SK-N-SH (cell line): ENCODE measurements at regions not wholly inside any gene's neighbourhood (a gene's known extent, or its start where the extent isn't known, plus 50 kb on each side); places are given as distances from the start of the nearest gene placed in this dataset.

Experiments
- CTCF ChIA-PET: fragments of 300-600, 350-600 bp; formaldehyde crosslinking; extraction: SDS; loops from one replicate; lab custom pipeline; 2021; lab: Yijun Ruan, JAX
- POLR2A ChIA-PET: fragments of 350-600 bp; sonication (Branson Sonifier 250); formaldehyde crosslinking; extraction: SDS; loops from one replicate; lab custom pipeline; 2020; ENCODE audit warnings: antibody characterized with exemption, inconsistent platforms; lab: Yijun Ruan, JAX
- DNase-seq: peaks from one replicate; pipeline ENCODE4 v3.0.0; 2012
- H2AFZ ChIP-seq: fragments of 200-600 bp; sonication (generic); 2 replicates; pipeline ENCODE4 v1.8.1; 2016; ENCODE audit warnings: antibody characterized with exemption, mild to moderate bottlenecking, low read depth
- H3F3A ChIP-seq: fragments of 200-600 bp; sonication (generic); replicated peaks from 2 replicates; pipeline ENCODE3; 2016; ENCODE audit warnings: antibody characterized with exemption, mild to moderate bottlenecking; ENCODE audit not compliant: insufficient read depth
- H3K27ac ChIP-seq, 2 experiments: fragments of 200-500 bp in 1 of 2; fragments of 200-600 bp in 1 of 2; sonication (Bioruptor generic) in 1 of 2; sonication (generic), shearing (Covaris generic) in 1 of 2; 2 replicates each; pipeline versions ENCODE4 v1.5.1 to v1.6.1; 2014 to 2016; ENCODE audit warnings: low read depth in 2 of 2, inconsistent platforms in 1 of 2, low read length in 1 of 2, mild to moderate bottlenecking in 1 of 2, mixed read lengths in 1 of 2
- H3K27me3 ChIP-seq: fragments of 200-600 bp; sonication (generic), shearing (Covaris generic); 2 replicates; pipeline ENCODE4 v1.6.1; 2016; ENCODE audit warnings: mixed run types; ENCODE audit not compliant: insufficient read depth
- H3K36me3 ChIP-seq, 2 experiments: fragments of 200-500 bp in 1 of 2; fragments of 200-600 bp in 1 of 2; sonication (Bioruptor generic) in 1 of 2; sonication (generic) in 1 of 2; replicated peaks in 1 of 2; 2 replicates each; pipeline versions ENCODE3 to v1.5.1; 2014 to 2016; ENCODE audit warnings: low read length in 1 of 2, mild to moderate bottlenecking in 1 of 2; ENCODE audit not compliant: insufficient read depth in 2 of 2, control insufficient read depth in 1 of 2
- H3K4me1 ChIP-seq, 2 experiments: fragments of 200-500 bp in 1 of 2; fragments of 200-600 bp in 1 of 2; sonication (Bioruptor generic) in 1 of 2; sonication (generic), shearing (Covaris generic) in 1 of 2; 2 replicates each; pipeline versions ENCODE4 v1.5.1 to v1.6.1; 2014 to 2016; ENCODE audit warnings: low read depth in 1 of 2, low read length in 1 of 2, mixed run types in 1 of 2; ENCODE audit not compliant: insufficient read depth in 2 of 2, control insufficient read depth in 1 of 2
- H3K4me2 ChIP-seq: fragments of 200-600 bp; sonication (generic), shearing (Covaris generic); 2 replicates; pipeline ENCODE4 v1.6.1; 2017; ENCODE audit warnings: mixed run types
- H3K4me3 ChIP-seq, 2 experiments: fragments of 200-500 bp in 1 of 2; fragments of 200-600 bp in 1 of 2; sonication (Bioruptor generic) in 1 of 2; sonication (generic), shearing (Covaris generic) in 1 of 2; 2 replicates each; pipeline versions ENCODE4 v1.5.1 to v1.8.1; 2014 to 2016; ENCODE audit warnings: low read depth in 2 of 2, inconsistent platforms in 1 of 2, low read length in 1 of 2, mild to moderate bottlenecking in 1 of 2, mixed read lengths in 1 of 2, moderate library complexity in 1 of 2
- H3K79me2 ChIP-seq: fragments of 200-600 bp; sonication (generic); 2 replicates; pipeline ENCODE4 v1.8.1; 2017; ENCODE audit warnings: mild to moderate bottlenecking; ENCODE audit not compliant: insufficient read depth
- H3K9ac ChIP-seq: fragments of 200-600 bp; sonication (generic); 2 replicates; pipeline ENCODE4 v1.6.1; 2017; ENCODE audit warnings: mixed run types
- H3K9me2 ChIP-seq: fragments of 200-600 bp; sonication (generic); 2 replicates; pipeline ENCODE4 v1.6.1; 2017; ENCODE audit warnings: mixed run types
- H3K9me3 ChIP-seq: fragments of 200-600 bp; sonication (generic); 2 replicates; pipeline ENCODE4 v1.6.1; 2017; ENCODE audit warnings: mixed run types, mild to moderate bottlenecking, moderate library complexity
- H4K20me1 ChIP-seq: fragments of 200-600 bp; sonication (generic); 2 replicates; pipeline ENCODE4 v1.6.1; 2017; ENCODE audit warnings: mild to moderate bottlenecking, mixed run types; ENCODE audit not compliant: insufficient read depth
- EP300 ChIP-seq, 2 experiments: IDR thresholded peaks; 2 replicates each; pipeline versions ENCODE4 v1.4.0 to v1.6.1; 2012; ENCODE audit warnings: borderline replicate concordance in 1 of 2, low read depth in 1 of 2, low read length in 1 of 2
- FOSL2 ChIP-seq: IDR thresholded peaks from 2 replicates; pipeline ENCODE4 v1.4.0; 2012; ENCODE audit warnings: low read depth, mild to moderate bottlenecking, moderate library complexity, borderline replicate concordance
- GABPA ChIP-seq: IDR thresholded peaks from 2 replicates; pipeline ENCODE4 v1.4.0; 2012; ENCODE audit warnings: low read depth, mild to moderate bottlenecking
- IRF3 ChIP-seq: fragments of 150-350 bp; IDR thresholded peaks from 2 replicates; pipeline ENCODE4 v1.6.1; 2016; ENCODE audit warnings: mild to moderate bottlenecking, low read depth, low read length
- JUND ChIP-seq: IDR thresholded peaks from 2 replicates; pipeline ENCODE4 v1.4.0; 2012
- MXI1 ChIP-seq: IDR thresholded peaks from 2 replicates; pipeline ENCODE4 v1.6.1; 2012; ENCODE audit warnings: mild to moderate bottlenecking, low read depth, low read length, improper control_type of control experiment
- POLR2AphosphoS5 ChIP-seq: IDR thresholded peaks from 2 replicates; pipeline ENCODE4 v1.6.1; 2012; ENCODE audit warnings: low read depth, low read length
- RAD21 ChIP-seq: IDR thresholded peaks from 2 replicates; pipeline ENCODE4 v1.6.1; 2012; ENCODE audit warnings: mild to moderate bottlenecking, low read length
- RCOR1 ChIP-seq: fragments of 150-350 bp; IDR thresholded peaks from 2 replicates; pipeline ENCODE4 v1.6.1; 2017; ENCODE audit warnings: antibody characterized with exemption, low read length
- RFX5 ChIP-seq: IDR thresholded peaks from 2 replicates; pipeline ENCODE4 v1.6.1; 2012; ENCODE audit warnings: mild to moderate bottlenecking, improper control_type of control experiment, low read length
- SMC3 ChIP-seq: IDR thresholded peaks from 2 replicates; pipeline ENCODE4 v1.6.1; 2012; ENCODE audit warnings: low read depth, low read length, improper control_type of control experiment
- TAF1 ChIP-seq: IDR thresholded peaks from 2 replicates; pipeline ENCODE4 v1.6.1; 2012; ENCODE audit warnings: low read depth, mild to moderate bottlenecking, low read length, moderate library complexity, borderline replicate concordance
- TCF12 ChIP-seq: IDR thresholded peaks from 2 replicates; pipeline ENCODE4 v1.4.0; 2012
- TEAD4 ChIP-seq: IDR thresholded peaks from 2 replicates; pipeline ENCODE4 v1.4.0; 2012; ENCODE audit warnings: mild to moderate bottlenecking, borderline replicate concordance; ENCODE audit not compliant: insufficient read depth
- ZBTB33 ChIP-seq: IDR thresholded peaks from 2 replicates; pipeline ENCODE4 v1.4.0; 2012; ENCODE audit warnings: low read depth, borderline replicate concordance
- WGBS: methylation state at CpG from one replicate; pipeline ENCODE4 v1.1.6; 2017; ENCODE audit warnings: low lambda C conversion rate; 5-methylcytosine and 5-hydroxymethylcytosine counted together
- TF ChIP-seq, protein P1 (sequence below): IDR thresholded peaks from 2 replicates; pipeline ENCODE4 v1.6.1; 2012; ENCODE audit warnings: mild to moderate bottlenecking, low read depth, low read length, moderate library complexity

GRCh38 chr5:5650242-5650641 lies 227.8 kb downstream of the ICE1 start:
- no peaks in the 10 kb centered on the region for H3K27me3 ChIP-seq
- H3K9me2 ChIP-seq, result no peaks in the 10 kb centered on the region
- H3K9me3 ChIP-seq, result no peaks in the 10 kb centered on the region
- TF ChIP-seq RFX5 (no peak), ZBTB33 (no peak), JUND (no peak), RCOR1 (no peak), MXI1 (no peak), EP300 (IDR thresholded peaks at IDR 0.05; ENCODE audit: borderline replicate concordance in 1 of 2, low read depth in 1 of 2, low read length in 1 of 2) (no peak), TAF1 (no peak), GABPA (no peak)
- H3K4me3 ChIP-seq, result no peak overlapping the region
- ChIA-PET POLR2A (no interaction called here), CTCF (interaction anchor here (1.3 kb wide), 1 partner anchor 12 kb away, joined by 3 read pairs; no protein-coding TSS in a partner anchor)
- no peaks in the 10 kb centered on the region for H3F3A ChIP-seq
- H3K4me1 ChIP-seq, result peaks cover 0 to 15% of the 10 kb centered on the region in 2 experiments; a peak in 2 of 4 replicates
- no peak overlapping the region for H2AFZ ChIP-seq
- H3K36me3 ChIP-seq, result no peaks in the 10 kb centered on the region
- 23% methylated on average over 5 of the region's 5 CpGs for WGBS
- peak overlapping the region in 1 of 2 experiments; percentile 50; a peak in 2 of 4 replicates for H3K27ac ChIP-seq
- DNase-seq, result no peak
- no peaks in the 10 kb centered on the region for H4K20me1 ChIP-seq
- no peak overlapping the region for H3K9ac ChIP-seq
- H3K79me2 ChIP-seq, result no peaks in the 10 kb centered on the region
- H3K4me2 ChIP-seq, result no peak overlapping the region

DNA sequence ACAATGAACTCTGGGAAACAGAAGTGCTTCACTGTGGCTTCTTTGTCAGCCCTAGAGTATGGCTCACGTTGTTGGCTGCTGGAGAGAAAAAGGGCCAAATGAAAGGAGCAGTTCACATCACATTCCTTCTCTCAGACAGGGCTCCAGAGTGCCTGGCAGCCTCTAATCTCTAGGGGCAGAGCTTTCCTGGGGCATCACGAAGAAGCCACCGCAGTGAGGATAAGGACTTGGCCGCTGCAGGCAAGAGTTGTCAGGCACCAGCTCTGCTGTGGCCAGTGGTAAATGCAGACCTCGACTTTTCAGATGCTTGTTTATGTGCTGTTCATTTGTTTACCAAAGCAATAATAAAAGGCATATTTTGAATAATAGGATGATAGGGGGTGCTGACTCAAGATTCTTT lies 227.2 kb downstream of the ICE1 start:
- Histone ChIP-seq H3K9me2 (no peaks in the 10 kb centered on the region), H3K4me1 (peaks cover 0 to 16% of the 10 kb centered on the region in 2 experiments; a peak in 2 of 4 replicates), H3K4me2 (no peak overlapping the region), H3K9me3 (no peaks in the 10 kb centered on the region), H3K36me3 (no peaks in the 10 kb centered on the region), H3K4me3 (no peak overlapping the region), H3K79me2 (no peaks in the 10 kb centered on the region), H3K27ac (peak overlapping the region in 1 of 2 experiments; percentile 48; a peak in 1 of 4 replicates), H3F3A (no peaks in the 10 kb centered on the region), H3K27me3 (no peaks in the 10 kb centered on the region), H3K9ac (no peak overlapping the region), H4K20me1 (no peaks in the 10 kb centered on the region), H2AFZ (no peak overlapping the region)
- DNase-seq, result no peak
- ChIA-PET CTCF (interaction anchor here (0.8 to 1.3 kb wide), 2 partner anchors 13 to 152 kb away, joined by 3 read pairs; no protein-coding TSS in a partner anchor), POLR2A (no interaction called here)
- WGBS, result 14% methylated on average over 5 of the region's 5 CpGs
- TF ChIP-seq POLR2AphosphoS5, result no peak
- no peak for TF ChIP-seq SMC3
- no peak for TF ChIP-seq EP300 (IDR thresholded peaks at IDR 0.05; ENCODE audit: borderline replicate concordance in 1 of 2, low read depth in 1 of 2, low read length in 1 of 2)
- TF ChIP-seq, protein P1, sequence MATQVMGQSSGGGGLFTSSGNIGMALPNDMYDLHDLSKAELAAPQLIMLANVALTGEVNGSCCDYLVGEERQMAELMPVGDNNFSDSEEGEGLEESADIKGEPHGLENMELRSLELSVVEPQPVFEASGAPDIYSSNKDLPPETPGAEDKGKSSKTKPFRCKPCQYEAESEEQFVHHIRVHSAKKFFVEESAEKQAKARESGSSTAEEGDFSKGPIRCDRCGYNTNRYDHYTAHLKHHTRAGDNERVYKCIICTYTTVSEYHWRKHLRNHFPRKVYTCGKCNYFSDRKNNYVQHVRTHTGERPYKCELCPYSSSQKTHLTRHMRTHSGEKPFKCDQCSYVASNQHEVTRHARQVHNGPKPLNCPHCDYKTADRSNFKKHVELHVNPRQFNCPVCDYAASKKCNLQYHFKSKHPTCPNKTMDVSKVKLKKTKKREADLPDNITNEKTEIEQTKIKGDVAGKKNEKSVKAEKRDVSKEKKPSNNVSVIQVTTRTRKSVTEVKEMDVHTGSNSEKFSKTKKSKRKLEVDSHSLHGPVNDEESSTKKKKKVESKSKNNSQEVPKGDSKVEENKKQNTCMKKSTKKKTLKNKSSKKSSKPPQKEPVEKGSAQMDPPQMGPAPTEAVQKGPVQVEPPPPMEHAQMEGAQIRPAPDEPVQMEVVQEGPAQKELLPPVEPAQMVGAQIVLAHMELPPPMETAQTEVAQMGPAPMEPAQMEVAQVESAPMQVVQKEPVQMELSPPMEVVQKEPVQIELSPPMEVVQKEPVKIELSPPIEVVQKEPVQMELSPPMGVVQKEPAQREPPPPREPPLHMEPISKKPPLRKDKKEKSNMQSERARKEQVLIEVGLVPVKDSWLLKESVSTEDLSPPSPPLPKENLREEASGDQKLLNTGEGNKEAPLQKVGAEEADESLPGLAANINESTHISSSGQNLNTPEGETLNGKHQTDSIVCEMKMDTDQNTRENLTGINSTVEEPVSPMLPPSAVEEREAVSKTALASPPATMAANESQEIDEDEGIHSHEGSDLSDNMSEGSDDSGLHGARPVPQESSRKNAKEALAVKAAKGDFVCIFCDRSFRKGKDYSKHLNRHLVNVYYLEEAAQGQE, result no peak
- TF ChIP-seq FOSL2, result no peak
- TF ChIP-seq RFX5, result no peak
- no peak for TF ChIP-seq RAD21
- no peak for TF ChIP-seq IRF3
- no peak for TF ChIP-seq TCF12
- no peak for TF ChIP-seq TEAD4
- no peak for TF ChIP-seq ZBTB33
